Stomach (tissue), 4 donors: ENCODE measurements at regions not wholly inside any gene's neighbourhood (a gene's known extent, or its start where the extent isn't known, plus 50 kb on each side); places are given as distances from the start of the nearest gene placed in this dataset.

Experiments
- CTCF ChIP-seq, 7 experiments: fragments of 450-650 bp in 4 of 7; fragments of 200-600 bp in 3 of 7; sonication (generic) in 3 of 7; IDR thresholded peaks; one replicate each; pipeline ENCODE4 v1.5.1; 2016 to 2019; ENCODE audit warnings: antibody characterized with exemption in 7 of 7, control low read depth in 2 of 7, mild to moderate bottlenecking in 1 of 7
- POLR2AphosphoS5 ChIP-seq, 3 donors: sonication (generic); formaldehyde crosslinking; IDR thresholded peaks; one replicate each; pipeline ENCODE4 v1.6.1; 2016; ENCODE audit warnings: antibody characterized with exemption in 3 of 3

- TF ChIP-seq CTCF (IDR thresholded peaks at IDR 0.05), result no peak
- TF ChIP-seq POLR2AphosphoS5 (IDR thresholded peaks at IDR 0.05), result no peak
Measured at GRCh38 chr14:26859483-26859882, 261.6 kb upstream of the NOVA1 start.
